RWPE2 (cell line): ENCODE measurements at regions not wholly inside any gene's neighbourhood (a gene's known extent, or its start where the extent isn't known, plus 50 kb on each side); places are given as distances from the start of the nearest gene placed in this dataset.
"Not testable (repeated sequence)": the region's sequence is repeated elsewhere in the genome, so short reads cannot be mapped to it uniquely, and the experiment has no call there.

Experiments used
- ATAC-seq: fragments of 200-7000 bp; cut with Tn5 transposase; 3 replicates; pipeline ENCODE4 v1.9.1; 2021; ENCODE audit warnings: low read depth
- DNase-seq: peaks from one replicate; pipeline ENCODE4 v3.0.0-alpha.2; 2020; ENCODE audit warnings: low spot score
- H3K27ac ChIP-seq: fragments of 450-650 bp; 2 replicates; pipeline ENCODE4 v1.5.1; 2017; ENCODE audit warnings: mild to moderate bottlenecking; ENCODE audit not compliant: poor library complexity, severe bottlenecking
- H3K27me3 ChIP-seq: fragments of 250-450 bp; sonication (Bioruptor Pico); 2 replicates; pipeline ENCODE4 v1.5.1; 2021; ENCODE audit warnings: mild to moderate bottlenecking, moderate library complexity; ENCODE audit not compliant: insufficient read depth, poor library complexity, severe bottlenecking
- H3K36me3 ChIP-seq: fragments of 250-450 bp; sonication (Bioruptor Pico); 2 replicates; pipeline ENCODE4 v1.5.1; 2020; ENCODE audit warnings: low read depth, mild to moderate bottlenecking, moderate library complexity
- H3K4me1 ChIP-seq: fragments of 250-450 bp; sonication (Bioruptor Pico); 2 replicates; pipeline ENCODE4 v1.5.1; 2021; ENCODE audit warnings: mild to moderate bottlenecking, moderate library complexity; ENCODE audit not compliant: insufficient read depth, poor library complexity, severe bottlenecking
- H3K4me3 ChIP-seq: fragments of 250-450 bp; sonication (Bioruptor Pico); 2 replicates; pipeline ENCODE4 v1.5.1; 2021; ENCODE audit warnings: mild to moderate bottlenecking, moderate library complexity; ENCODE audit not compliant: severe bottlenecking
- H3K9me3 ChIP-seq: fragments of 250-450 bp; sonication (Bioruptor Pico); 2 replicates; pipeline ENCODE4 v1.5.1; 2021; ENCODE audit warnings: mild to moderate bottlenecking, moderate library complexity; ENCODE audit not compliant: severe bottlenecking
- CTCF ChIP-seq: fragments of 450-650 bp; IDR thresholded peaks from one replicate; pipeline ENCODE4 v1.5.1; 2017; ENCODE audit warnings: mild to moderate bottlenecking, moderate library complexity; ENCODE audit not compliant: poor library complexity, severe bottlenecking

GRCh38 chr7:53350241-53350640 lies 314.8 kb downstream of the POM121L12 start:
- H3K4me3 ChIP-seq = no peak overlapping the region
- peak; percentile 60 for TF ChIP-seq CTCF
- H3K9me3 ChIP-seq = no peaks in the 10 kb centered on the region
- no peak overlapping the region for H3K27ac ChIP-seq
- H3K27me3 ChIP-seq = peaks cover 7% of the 10 kb centered on the region
- DNase-seq (no peak), ATAC-seq (peak; percentile 58; the same call in 1 of the 3 replicates)
- H3K36me3 ChIP-seq = no peaks in the 10 kb centered on the region
- no peaks in the 10 kb centered on the region for H3K4me1 ChIP-seq

GRCh38 chr7:53351681-53352080 lies 316.2 kb downstream of the POM121L12 start:
- ATAC-seq = no peak
- Histone ChIP-seq H3K9me3 (no peaks in the 10 kb centered on the region), H3K27ac (no peak overlapping the region), H3K27me3 (peaks cover 11% of the 10 kb centered on the region), H3K4me3 (no peak overlapping the region), H3K36me3 (no peaks in the 10 kb centered on the region), H3K4me1 (no peaks in the 10 kb centered on the region)
- TF ChIP-seq CTCF = no peak
- DNase-seq = no peak

GRCh38 chr7:53358269-53358668 lies 322.8 kb downstream of the POM121L12 start:
- TF ChIP-seq CTCF = no peak
- Histone ChIP-seq H3K36me3 (no peaks in the 10 kb centered on the region), H3K27me3 (peaks cover 7% of the 10 kb centered on the region), H3K27ac (no peak overlapping the region), H3K9me3 (no peaks in the 10 kb centered on the region), H3K4me3 (no peak overlapping the region), H3K4me1 (no peaks in the 10 kb centered on the region)
- ATAC-seq (no peak), DNase-seq (no peak)

- H3K9me3 ChIP-seq = no peaks in the 10 kb centered on the region
- H3K36me3 ChIP-seq = no peaks in the 10 kb centered on the region
- DNase-seq = no peak
- no peak for TF ChIP-seq CTCF
- no peak overlapping the region for H3K27ac ChIP-seq
- H3K4me1 ChIP-seq = no peaks in the 10 kb centered on the region
- no peak overlapping the region for H3K4me3 ChIP-seq
- no peaks in the 10 kb centered on the region for H3K27me3 ChIP-seq
- ATAC-seq = peak; percentile 95
These were observed 347.7 kb downstream of the POM121L12 start for GRCh38 chr7:53383131-53383530.

- not testable (repeated sequence) for DNase-seq, ATAC-seq, H3K36me3 ChIP-seq, H3K4me3 ChIP-seq, H3K27me3 ChIP-seq, H3K9me3 ChIP-seq, H3K4me1 ChIP-seq, H3K27ac ChIP-seq
These were observed 349.8 kb downstream of the POM121L12 start for GRCh38 chr7:53385239-53385638.
